CD4-positive, alpha-beta T cell (primary cell): ENCODE measurements at regions not wholly inside any gene's neighbourhood (a gene's known extent, or its start where the extent isn't known, plus 50 kb on each side); places are given as distances from the start of the nearest gene placed in this dataset.

Experiments used
- ATAC-seq: fragments of 200-7000 bp; cut with Tn5 transposase; one replicate; pipeline ENCODE4 v1.10.0; 2022; ENCODE audit warnings: mild to moderate bottlenecking; ENCODE audit not compliant: poor library complexity
- CTCF ChIA-PET: fragments of 350-600 bp; sonication (Branson Sonifier 250); formaldehyde crosslinking; loops from one replicate; lab custom pipeline; 2021; ENCODE audit warnings: antibody characterized with exemption, inconsistent platforms; lab: Charles Lee
- POLR2A ChIA-PET: fragments of 350-600 bp; sonication (Branson Sonifier 250); formaldehyde crosslinking; loops from one replicate; lab custom pipeline; 2021; ENCODE audit warnings: antibody characterized with exemption, inconsistent platforms; lab: Charles Lee
- DNase-seq, 14 experiments: peaks; one replicate each; pipeline ENCODE4 v3.0.0-alpha.2; 2013 to 2020; ENCODE audit warnings: mixed read lengths in 2 of 14
- H3K27ac ChIP-seq, 2 donors: one replicate each; pipeline versions ENCODE4 v1.5.1 to v1.7.0; 2013; ENCODE audit warnings: low read length in 2 of 2, low read depth in 1 of 2, mild to moderate bottlenecking in 1 of 2
- H3K27me3 ChIP-seq, 2 experiments: 1 replicate in 1 of 2; 2 replicates in 1 of 2; pipeline versions ENCODE4 v1.6.1 to v1.7.0; 2013; ENCODE audit warnings: low read length in 2 of 2, control low read depth in 1 of 2, mild to moderate bottlenecking in 1 of 2, moderate library complexity in 1 of 2; ENCODE audit not compliant: insufficient read depth in 2 of 2, control insufficient read depth in 1 of 2
- H3K36me3 ChIP-seq: one replicate; pipeline ENCODE4 v1.6.1; 2013; ENCODE audit warnings: low read length, control low read depth; ENCODE audit not compliant: insufficient read depth
- H3K4me1 ChIP-seq: one replicate; pipeline ENCODE4 v1.6.1; 2013; ENCODE audit warnings: low read length, control low read depth; ENCODE audit not compliant: insufficient read depth
- H3K4me3 ChIP-seq: one replicate; pipeline ENCODE4 v1.5.1; 2013; ENCODE audit warnings: mild to moderate bottlenecking, low read length, moderate library complexity
- H3K9me3 ChIP-seq, 2 experiments: 1 replicate in 1 of 2; 2 replicates in 1 of 2; pipeline versions ENCODE4 v1.6.1 to v1.7.0; 2013; ENCODE audit warnings: low read length in 2 of 2, mild to moderate bottlenecking in 2 of 2, control low read depth in 1 of 2, moderate library complexity in 1 of 2; ENCODE audit not compliant: control insufficient read depth in 1 of 2, insufficient read depth in 1 of 2
- H3K27ac Mint-ChIP-seq: one replicate; pipeline ENCODE4 v1.8.0; 2020; ENCODE audit warnings: mixed read lengths
- H3K27me3 Mint-ChIP-seq: one replicate; pipeline ENCODE4 v1.8.0; 2021; ENCODE audit warnings: mixed read lengths
- H3K36me3 Mint-ChIP-seq: one replicate; pipeline ENCODE4 v1.8.0; 2021; ENCODE audit warnings: low read depth, mixed read lengths
- H3K4me1 Mint-ChIP-seq: one replicate; pipeline ENCODE4 v1.8.0; 2021; ENCODE audit warnings: low read depth, mixed read lengths
- H3K4me3 Mint-ChIP-seq: one replicate; pipeline ENCODE4 v1.8.0; 2020; ENCODE audit warnings: mild to moderate bottlenecking, mixed read lengths
- H3K9me3 Mint-ChIP-seq: one replicate; pipeline ENCODE4 v1.8.0; 2020; ENCODE audit warnings: mixed read lengths
- CTCF ChIP-seq: fragments of 200-600 bp; IDR thresholded peaks from one replicate; pipeline ENCODE4 v1.8.0; 2022; ENCODE audit warnings: antibody characterized with exemption, mild to moderate bottlenecking
- intact Hi-C, 2 experiments: fragments of 100-400 bp; cut with DNase I in 1 of 2; cut with micrococcal nuclease in 1 of 2; formaldehyde crosslinking; loops; one replicate each; pipeline versions ENCODE4 v1.15.1 to v1.9.0; 2023 to 2025; cut with DNase I, micrococcal nuclease

DNA sequence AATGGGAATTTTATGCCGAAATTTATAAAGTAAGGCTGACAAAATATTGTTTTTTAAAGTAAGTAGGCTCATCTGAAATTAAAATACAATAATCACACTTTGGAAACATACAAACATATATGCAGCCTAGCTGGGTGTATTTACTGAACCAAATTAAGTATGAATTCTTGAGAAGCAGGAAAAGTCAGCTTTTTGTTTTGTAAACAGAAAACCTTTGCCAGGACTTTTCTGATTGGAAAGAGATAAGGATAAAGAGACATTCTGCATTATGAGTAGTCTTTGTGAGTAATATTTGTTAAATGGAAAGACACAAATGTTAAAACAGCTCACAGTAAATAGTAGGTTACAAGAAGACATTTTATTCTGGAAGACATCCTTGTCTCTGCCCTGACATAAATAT, 1380.8 kb downstream of the GRIK2 start:
- Mint-ChIP-seq H3K36me3 (no peaks in the 10 kb centered on the region), H3K4me3 (no peak overlapping the region), H3K9me3 (peaks cover 2% of the 10 kb centered on the region), H3K27me3 (no peaks in the 10 kb centered on the region), H3K27ac (no peak overlapping the region), H3K4me1 (no peaks in the 10 kb centered on the region)
- Histone ChIP-seq H3K9me3 (peaks cover 0 to 4% of the 10 kb centered on the region in 2 experiments), H3K27me3 (no peaks in the 10 kb centered on the region), H3K36me3 (no peaks in the 10 kb centered on the region), H3K4me1 (no peaks in the 10 kb centered on the region), H3K27ac (no peak overlapping the region), H3K4me3 (no peak overlapping the region)
- DNase-seq: no peak
- TF ChIP-seq CTCF: no peak
- intact Hi-C loops: no loop called here
- CTCF ChIA-PET: no interaction called here
- POLR2A ChIA-PET: no interaction called here
- ATAC-seq: no peak

- H3K27me3 Mint-ChIP-seq: no peaks in the 10 kb centered on the region
- no peak overlapping the region for H3K27ac ChIP-seq
- no peaks in the 10 kb centered on the region for H3K36me3 ChIP-seq
- H3K4me3 Mint-ChIP-seq: no peak overlapping the region
- H3K27me3 ChIP-seq: no peaks in the 10 kb centered on the region
- intact Hi-C loops: no loop called here
- peaks cover 0 to 4% of the 10 kb centered on the region in 2 experiments for H3K9me3 ChIP-seq
- no peaks in the 10 kb centered on the region for H3K4me1 Mint-ChIP-seq
- DNase-seq: no peak
- TF ChIP-seq CTCF: no peak
- no peak for ATAC-seq
- no peaks in the 10 kb centered on the region for H3K4me1 ChIP-seq
- no peaks in the 10 kb centered on the region for H3K36me3 Mint-ChIP-seq
- H3K9me3 Mint-ChIP-seq: peaks cover 6% of the 10 kb centered on the region
- no peak overlapping the region for H3K4me3 ChIP-seq
- POLR2A ChIA-PET: no interaction called here
- CTCF ChIA-PET: no interaction called here
- no peak overlapping the region for H3K27ac Mint-ChIP-seq
These were observed 1380.1 kb downstream of the GRIK2 start for GRCh38 chr6:102773636-102774035.

- Histone ChIP-seq H3K27ac (no peak overlapping the region), H3K4me3 (no peak overlapping the region), H3K36me3 (no peaks in the 10 kb centered on the region), H3K27me3 (no peaks in the 10 kb centered on the region), H3K9me3 (no peaks in the 10 kb centered on the region), H3K4me1 (no peaks in the 10 kb centered on the region)
- TF ChIP-seq CTCF: no peak
- intact Hi-C loops: no loop called here
- CTCF ChIA-PET: no interaction called here
- POLR2A ChIA-PET: no interaction called here
- DNase-seq (no peak), ATAC-seq (no peak)
- H3K4me1 Mint-ChIP-seq: no peaks in the 10 kb centered on the region
- no peaks in the 10 kb centered on the region for H3K27me3 Mint-ChIP-seq
- H3K4me3 Mint-ChIP-seq: no peak overlapping the region
- H3K9me3 Mint-ChIP-seq: peaks cover 13% of the 10 kb centered on the region
- no peak overlapping the region for H3K27ac Mint-ChIP-seq
- H3K36me3 Mint-ChIP-seq: no peaks in the 10 kb centered on the region
These were observed 1373.5 kb downstream of the GRIK2 start for GRCh38 chr6:102766963-102767362.
